ENCODE measurements at regions not wholly inside any gene's neighbourhood (a gene's known extent, or its start where the extent isn't known, plus 50 kb on each side); places are given as distances from the start of the nearest gene placed in this dataset.

GRCh38 chr2:19823507-19823906, 78.3 kb downstream of the TTC32 start:
- no peak for TF ChIP-seq CTCF (conservative IDR thresholded peaks at IDR 0.05; ENCODE audit: control insufficient read depth, insufficient read depth, low read depth, low read length)
- DNase-seq (ENCODE audit: low read depth) = no peak
- H3K4me3 ChIP-seq (ENCODE audit: control insufficient read depth, low read depth, low read length) = no peak overlapping the region

- no peak for TF ChIP-seq CTCF (conservative IDR thresholded peaks at IDR 0.05; ENCODE audit: control insufficient read depth, insufficient read depth, low read depth, low read length)
- H3K4me3 ChIP-seq (ENCODE audit: control insufficient read depth, low read depth, low read length) = no peak overlapping the region
- peak; percentile 96 for DNase-seq (ENCODE audit: low read depth)
Observed at GRCh38 chr2:19819097-19820065, 82.4 kb downstream of the TTC32 start.

- H3K4me3 ChIP-seq (ENCODE audit: control insufficient read depth, low read depth, low read length) = no peak overlapping the region
- DNase-seq (ENCODE audit: low read depth) = no peak
- TF ChIP-seq CTCF (conservative IDR thresholded peaks at IDR 0.05; ENCODE audit: control insufficient read depth, insufficient read depth, low read depth, low read length) = no peak
Observed at GRCh38 chr2:19818543-19818942, 83.2 kb downstream of the TTC32 start.

- DNase-seq (ENCODE audit: low read depth) = no peak
- no peak for TF ChIP-seq CTCF (conservative IDR thresholded peaks at IDR 0.05; ENCODE audit: control insufficient read depth, insufficient read depth, low read depth, low read length)
- H3K4me3 ChIP-seq (ENCODE audit: control insufficient read depth, low read depth, low read length) = no peak overlapping the region
Observed at GRCh38 chr2:19818039-19818438, 83.7 kb downstream of the TTC32 start.

- H3K4me3 ChIP-seq (ENCODE audit: control insufficient read depth, low read depth, low read length) = no peak overlapping the region
- TF ChIP-seq CTCF (conservative IDR thresholded peaks at IDR 0.05; ENCODE audit: control insufficient read depth, insufficient read depth, low read depth, low read length) = no peak
- DNase-seq (ENCODE audit: low read depth) = no peak
Observed at GRCh38 chr2:19815746-19816145, 86.0 kb downstream of the TTC32 start.

GRCh38 chr2:19812166-19812565, 89.6 kb downstream of the TTC32 start:
- H3K4me3 ChIP-seq (ENCODE audit: control insufficient read depth, low read depth, low read length) = no peak overlapping the region
- no peak for DNase-seq (ENCODE audit: low read depth)
- TF ChIP-seq CTCF (conservative IDR thresholded peaks at IDR 0.05; ENCODE audit: control insufficient read depth, insufficient read depth, low read depth, low read length) = no peak
